MM.1S (cell line): ENCODE measurements at regions not wholly inside any gene's neighbourhood (a gene's known extent, or its start where the extent isn't known, plus 50 kb on each side); places are given as distances from the start of the nearest gene placed in this dataset.

Experiments
- DNase-seq: peaks from one replicate; pipeline ENCODE4 v3.0.0-alpha.2; 2015
- H2AFZ ChIP-seq: fragments of 300-600 bp; sonication (generic); 2 replicates; pipeline ENCODE4 v1.6.0; 2016; ENCODE audit warnings: antibody characterized with exemption, low read length
- H3F3A ChIP-seq: fragments of 300-600 bp; sonication (generic); 2 replicates; pipeline ENCODE4 v1.6.1; 2016; ENCODE audit warnings: mild to moderate bottlenecking, antibody characterized with exemption, low read length, moderate library complexity, mixed read lengths; ENCODE audit not compliant: insufficient read depth
- H3K27ac ChIP-seq: fragments of 300-600 bp; sonication (generic); 2 replicates; pipeline ENCODE4 v1.5.1; 2016; ENCODE audit warnings: mild to moderate bottlenecking, low read length
- H3K27me3 ChIP-seq: fragments of 300-600 bp; sonication (generic); replicated peaks from 2 replicates; pipeline ENCODE4 v1.6.0; 2016; ENCODE audit warnings: low read length; ENCODE audit not compliant: insufficient read depth
- H3K36me3 ChIP-seq: fragments of 300-600 bp; sonication (generic); replicated peaks from 2 replicates; pipeline ENCODE4 v1.6.1; 2016; ENCODE audit warnings: mild to moderate bottlenecking, low read length, mixed read lengths; ENCODE audit not compliant: insufficient read depth
- H3K4me1 ChIP-seq: fragments of 300-600 bp; sonication (generic); 2 replicates; pipeline ENCODE4 v1.6.1; 2016; ENCODE audit warnings: low read length, mixed read lengths
- H3K4me2 ChIP-seq: fragments of 300-600 bp; sonication (generic); 2 replicates; pipeline ENCODE4 v1.6.0; 2016; ENCODE audit warnings: low read depth, low read length
- H3K4me3 ChIP-seq: fragments of 300-600 bp; sonication (generic); 2 replicates; pipeline ENCODE4 v1.5.1; 2016; ENCODE audit warnings: low read length, mixed read lengths
- H3K79me2 ChIP-seq: fragments of 300-600 bp; sonication (generic); 2 replicates; pipeline ENCODE4 v1.6.1; 2016; ENCODE audit warnings: mixed run types, low read length, mixed read lengths
- H3K9ac ChIP-seq: fragments of 300-600 bp; sonication (generic); 2 replicates; pipeline ENCODE4 v1.6.1; 2016; ENCODE audit warnings: low read length, mixed read lengths
- H3K9me2 ChIP-seq: fragments of 300-600 bp; sonication (generic); replicated peaks from 2 replicates; pipeline ENCODE4 v1.6.1; 2016; ENCODE audit warnings: mild to moderate bottlenecking, low read length, mixed read lengths; ENCODE audit not compliant: insufficient read depth
- H3K9me3 ChIP-seq: fragments of 300-600 bp; sonication (generic); replicated peaks from 2 replicates; pipeline ENCODE4 v1.6.1; 2016; ENCODE audit warnings: mild to moderate bottlenecking, low read length, mixed read lengths; ENCODE audit not compliant: insufficient read depth
- H4K20me1 ChIP-seq: fragments of 300-600 bp; sonication (generic); 2 replicates; pipeline ENCODE4 v1.6.1; 2016; ENCODE audit warnings: mild to moderate bottlenecking, low read length, moderate library complexity, mixed read lengths; ENCODE audit not compliant: insufficient read depth
- EZH2 ChIP-seq: fragments of 300-600 bp; sonication (generic); optimal IDR thresholded peaks from 2 replicates; pipeline ENCODE3; 2017; ENCODE audit warnings: low read depth, mild to moderate bottlenecking, antibody characterized with exemption, low read length, mixed read lengths
- EZH2phosphoT487 ChIP-seq: fragments of 300-600 bp; sonication (generic); IDR thresholded peaks from 2 replicates; pipeline ENCODE4 v1.6.1; 2018; ENCODE audit warnings: antibody characterized with exemption, low read length
- TF ChIP-seq, protein P1 (sequence below): fragments of 300-600 bp; sonication (generic); IDR thresholded peaks from 2 replicates; pipeline ENCODE4 v1.5.1; 2016; ENCODE audit warnings: antibody characterized with exemption, low read length, mixed read lengths

DNA sequence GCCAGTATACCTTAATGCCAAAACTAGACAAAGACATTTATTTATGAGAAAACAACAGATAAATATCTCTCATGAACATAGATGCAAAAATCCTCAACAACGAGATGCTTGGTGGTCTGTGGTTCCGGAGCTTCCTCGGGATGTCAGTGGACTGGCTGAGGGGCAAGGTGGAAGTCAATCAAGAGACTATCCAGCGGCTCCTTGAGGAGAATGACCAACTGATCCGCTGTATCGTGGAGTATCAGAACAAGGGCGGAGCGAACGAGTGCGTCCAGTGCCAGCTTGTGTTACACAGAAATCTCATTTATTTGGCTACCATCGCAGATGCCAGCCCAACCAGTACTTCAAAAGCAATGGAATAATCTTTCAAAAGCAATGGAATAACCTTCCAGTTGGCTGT lies 60.0 kb upstream of the PARD3 start:
- H3K27me3 ChIP-seq = no peaks in the 10 kb centered on the region
- H3K9me3 ChIP-seq = no peaks in the 10 kb centered on the region
- H3K4me3 ChIP-seq = no peak overlapping the region
- H3K79me2 ChIP-seq = no peaks in the 10 kb centered on the region
- no peaks in the 10 kb centered on the region for H4K20me1 ChIP-seq
- DNase-seq = no peak
- H3K27ac ChIP-seq = no peak overlapping the region
- TF ChIP-seq EZH2 (no peak), EZH2phosphoT487 (no peak)
- TF ChIP-seq, protein P1, sequence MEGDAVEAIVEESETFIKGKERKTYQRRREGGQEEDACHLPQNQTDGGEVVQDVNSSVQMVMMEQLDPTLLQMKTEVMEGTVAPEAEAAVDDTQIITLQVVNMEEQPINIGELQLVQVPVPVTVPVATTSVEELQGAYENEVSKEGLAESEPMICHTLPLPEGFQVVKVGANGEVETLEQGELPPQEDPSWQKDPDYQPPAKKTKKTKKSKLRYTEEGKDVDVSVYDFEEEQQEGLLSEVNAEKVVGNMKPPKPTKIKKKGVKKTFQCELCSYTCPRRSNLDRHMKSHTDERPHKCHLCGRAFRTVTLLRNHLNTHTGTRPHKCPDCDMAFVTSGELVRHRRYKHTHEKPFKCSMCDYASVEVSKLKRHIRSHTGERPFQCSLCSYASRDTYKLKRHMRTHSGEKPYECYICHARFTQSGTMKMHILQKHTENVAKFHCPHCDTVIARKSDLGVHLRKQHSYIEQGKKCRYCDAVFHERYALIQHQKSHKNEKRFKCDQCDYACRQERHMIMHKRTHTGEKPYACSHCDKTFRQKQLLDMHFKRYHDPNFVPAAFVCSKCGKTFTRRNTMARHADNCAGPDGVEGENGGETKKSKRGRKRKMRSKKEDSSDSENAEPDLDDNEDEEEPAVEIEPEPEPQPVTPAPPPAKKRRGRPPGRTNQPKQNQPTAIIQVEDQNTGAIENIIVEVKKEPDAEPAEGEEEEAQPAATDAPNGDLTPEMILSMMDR = no peak
- H2AFZ ChIP-seq = no peak overlapping the region
- no peak overlapping the region for H3K4me2 ChIP-seq
- H3F3A ChIP-seq = peaks cover 10% of the 10 kb centered on the region
- peaks cover 16% of the 10 kb centered on the region for H3K4me1 ChIP-seq
- H3K9ac ChIP-seq = no peak overlapping the region
- no peaks in the 10 kb centered on the region for H3K36me3 ChIP-seq
- H3K9me2 ChIP-seq = no peaks in the 10 kb centered on the region

DNA sequence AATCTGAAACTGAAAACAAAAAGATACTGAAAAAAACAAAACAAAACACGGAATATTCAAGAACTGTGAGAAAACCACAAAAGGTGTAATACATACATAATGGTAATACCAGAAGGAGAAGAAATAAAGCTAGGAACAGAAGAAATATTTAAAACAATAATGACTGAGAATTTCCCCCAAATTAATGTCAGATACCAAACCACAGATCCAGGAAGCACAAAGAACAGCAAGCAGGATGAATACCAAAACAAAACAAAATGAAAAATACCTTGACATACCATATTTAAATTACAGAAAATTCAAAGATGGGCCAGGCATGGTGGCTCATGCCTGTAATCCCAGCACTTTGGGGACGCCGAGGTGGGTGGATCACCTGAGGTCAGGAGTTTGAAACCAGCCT lies 57.7 kb upstream of the PARD3 start:
- Histone ChIP-seq H2AFZ (peak overlapping the region; percentile 11; the same call in 1 of the 2 replicates), H3K4me2 (peak overlapping the region; percentile 45), H3K36me3 (no peaks in the 10 kb centered on the region), H3K9me3 (no peaks in the 10 kb centered on the region), H3K27me3 (no peaks in the 10 kb centered on the region), H3K27ac (peak overlapping the region; percentile 44; the same call in 1 of the 2 replicates), H3K9me2 (no peaks in the 10 kb centered on the region), H3K79me2 (no peaks in the 10 kb centered on the region), H3K4me3 (peak overlapping the region; percentile 37), H3K9ac (peak overlapping the region; percentile 0; the same call in 1 of the 2 replicates), H4K20me1 (no peaks in the 10 kb centered on the region), H3F3A (peaks cover 10% of the 10 kb centered on the region), H3K4me1 (peaks cover 23% of the 10 kb centered on the region)
- no peak for TF ChIP-seq EZH2phosphoT487
- DNase-seq = peak; percentile 75

DNA sequence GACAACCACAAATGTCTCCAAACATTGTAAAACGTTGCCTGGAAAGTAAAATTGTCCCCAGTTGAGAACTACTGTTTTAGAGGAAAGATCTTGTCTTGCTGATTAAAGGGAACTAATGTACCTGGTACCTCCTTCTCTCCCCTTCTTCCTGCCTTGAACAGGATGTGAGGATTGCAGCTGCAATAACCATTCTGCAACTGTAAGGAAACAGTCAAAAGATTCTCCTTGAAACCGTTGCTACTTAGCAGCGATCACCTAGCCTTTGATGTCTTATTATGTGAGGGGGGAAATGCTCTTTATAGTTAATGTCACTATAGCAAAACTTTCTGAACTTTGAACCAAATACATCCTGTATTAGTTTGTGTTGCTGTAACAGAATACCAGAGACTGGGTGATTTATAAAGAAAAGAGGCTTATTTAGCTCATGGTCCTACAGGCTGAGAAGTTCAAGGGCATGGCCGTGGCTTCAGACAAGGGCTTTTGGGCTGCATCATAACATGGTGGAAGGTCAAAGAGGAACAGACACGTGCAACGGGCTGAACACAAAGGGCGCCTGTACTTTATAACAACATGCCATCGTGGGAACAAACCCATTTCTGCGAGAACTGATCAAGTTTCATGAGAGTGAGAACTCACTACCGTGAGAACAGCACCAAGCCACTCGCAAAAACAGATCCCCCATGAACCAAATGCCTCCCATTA lies 54.2 kb upstream of the PARD3 start:
- Histone ChIP-seq H4K20me1 (no peaks in the 10 kb centered on the region), H3K27ac (no peak overlapping the region), H3K4me1 (peaks cover 23% of the 10 kb centered on the region), H3K36me3 (no peaks in the 10 kb centered on the region), H3K27me3 (no peaks in the 10 kb centered on the region), H3K9me2 (no peaks in the 10 kb centered on the region), H2AFZ (peak overlapping the region; percentile 16; the same call in 1 of the 2 replicates), H3K4me3 (no peak overlapping the region), H3K9ac (no peak overlapping the region), H3F3A (peaks cover 10% of the 10 kb centered on the region), H3K4me2 (no peak overlapping the region), H3K79me2 (no peaks in the 10 kb centered on the region), H3K9me3 (no peaks in the 10 kb centered on the region)
- DNase-seq = no peak
- TF ChIP-seq EZH2 (no peak), EZH2phosphoT487 (no peak)
- TF ChIP-seq, protein P1 = no peak

DNA sequence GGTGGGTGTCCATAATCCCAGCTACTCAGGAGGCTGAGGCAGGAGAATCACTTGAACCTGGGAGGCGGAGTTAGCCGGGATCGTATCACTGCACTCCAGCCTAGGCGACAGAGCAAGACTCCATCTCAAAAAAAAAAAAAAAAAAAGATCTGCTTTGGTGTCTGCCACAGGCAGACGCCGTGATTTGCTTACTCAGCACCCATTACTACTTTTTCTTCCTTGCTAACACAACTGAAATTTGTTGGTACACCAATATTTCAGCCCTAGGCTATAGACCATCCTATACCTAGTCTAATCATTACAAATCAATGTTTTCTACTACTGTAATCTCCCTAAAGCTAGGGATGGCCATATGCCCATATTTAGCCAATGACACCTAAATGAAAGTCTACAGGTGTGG lies 53.5 kb upstream of the PARD3 start:
- H3K27me3 ChIP-seq = no peaks in the 10 kb centered on the region
- H3K79me2 ChIP-seq = no peaks in the 10 kb centered on the region
- H3K4me3 ChIP-seq = no peak overlapping the region
- no peak overlapping the region for H3K27ac ChIP-seq
- peaks cover 10% of the 10 kb centered on the region for H3F3A ChIP-seq
- no peaks in the 10 kb centered on the region for H3K9me3 ChIP-seq
- no peak overlapping the region for H3K9ac ChIP-seq
- H3K4me2 ChIP-seq = no peak overlapping the region
- no peaks in the 10 kb centered on the region for H3K36me3 ChIP-seq
- H3K4me1 ChIP-seq = peaks cover 28% of the 10 kb centered on the region
- no peak for DNase-seq
- H2AFZ ChIP-seq = peak overlapping the region; percentile 16; the same call in 1 of the 2 replicates
- no peaks in the 10 kb centered on the region for H3K9me2 ChIP-seq
- H4K20me1 ChIP-seq = no peaks in the 10 kb centered on the region
- TF ChIP-seq EZH2 = no peak
